ENCODE measurements at regions not wholly inside any gene's neighbourhood (a gene's known extent, or its start where the extent isn't known, plus 50 kb on each side); places are given as distances from the start of the nearest gene placed in this dataset.

GRCh38 chr7:33823913-33824312 is 81.4 kb upstream of the BMPER start:
- no peaks in the 10 kb centered on the region for H3K9me2 ChIP-seq (replicated peaks; ENCODE audit: insufficient read depth, low read length)
- no peak overlapping the region for H3K9ac ChIP-seq (ENCODE audit: low read length)
- H3K27ac ChIP-seq (ENCODE audit: low read length): no peak overlapping the region
- no peak overlapping the region for H3K4me2 ChIP-seq (ENCODE audit: low read depth, low read length)
- no peaks in the 10 kb centered on the region for H3K4me1 ChIP-seq (ENCODE audit: low read length)
- H4K20me1 ChIP-seq (ENCODE audit: insufficient read depth, low read length): no peaks in the 10 kb centered on the region
- no peak for TF ChIP-seq EZH2 (optimal IDR thresholded peaks at IDR 0.05; ENCODE audit: low read depth, low read length)
- no peak for TF ChIP-seq EZH2phosphoT487 (IDR thresholded peaks at IDR 0.05; ENCODE audit: low read length)
- TF ChIP-seq CTCF (IDR thresholded peaks at IDR 0.05; ENCODE audit: low read length): no peak
- H3F3A ChIP-seq (ENCODE audit: insufficient read depth, low read length): no peaks in the 10 kb centered on the region
- no peak overlapping the region for H3K4me3 ChIP-seq (ENCODE audit: low read length)
- H3K79me2 ChIP-seq (ENCODE audit: low read length): no peaks in the 10 kb centered on the region
- no peaks in the 10 kb centered on the region for H3K9me3 ChIP-seq (replicated peaks; ENCODE audit: insufficient read depth, low read length)
- H3K36me3 ChIP-seq (replicated peaks; ENCODE audit: insufficient read depth, low read length): no peaks in the 10 kb centered on the region
- no peak for DNase-seq
- H3K27me3 ChIP-seq (replicated peaks; ENCODE audit: insufficient read depth, low read length): no peaks in the 10 kb centered on the region
- H2AFZ ChIP-seq (ENCODE audit: low read length): no peak overlapping the region

- H3K27ac ChIP-seq (ENCODE audit: low read length): no peak overlapping the region
- no peaks in the 10 kb centered on the region for H3K79me2 ChIP-seq (ENCODE audit: low read length)
- no peaks in the 10 kb centered on the region for H3F3A ChIP-seq (ENCODE audit: insufficient read depth, low read length)
- TF ChIP-seq EZH2phosphoT487 (IDR thresholded peaks at IDR 0.05; ENCODE audit: low read length) (no peak), CTCF (IDR thresholded peaks at IDR 0.05; ENCODE audit: low read length) (no peak), EZH2 (optimal IDR thresholded peaks at IDR 0.05; ENCODE audit: low read depth, low read length) (no peak)
- no peak overlapping the region for H2AFZ ChIP-seq (ENCODE audit: low read length)
- H3K9ac ChIP-seq (ENCODE audit: low read length): no peak overlapping the region
- H3K9me2 ChIP-seq (replicated peaks; ENCODE audit: insufficient read depth, low read length): no peaks in the 10 kb centered on the region
- DNase-seq: no peak
- no peak overlapping the region for H3K4me2 ChIP-seq (ENCODE audit: low read depth, low read length)
- no peaks in the 10 kb centered on the region for H4K20me1 ChIP-seq (ENCODE audit: insufficient read depth, low read length)
- H3K4me3 ChIP-seq (ENCODE audit: low read length): no peak overlapping the region
- H3K36me3 ChIP-seq (replicated peaks; ENCODE audit: insufficient read depth, low read length): no peaks in the 10 kb centered on the region
- no peaks in the 10 kb centered on the region for H3K4me1 ChIP-seq (ENCODE audit: low read length)
- no peaks in the 10 kb centered on the region for H3K27me3 ChIP-seq (replicated peaks; ENCODE audit: insufficient read depth, low read length)
- no peaks in the 10 kb centered on the region for H3K9me3 ChIP-seq (replicated peaks; ENCODE audit: insufficient read depth, low read length)
These were observed 80.4 kb upstream of the BMPER start for GRCh38 chr7:33824911-33825459.

- Histone ChIP-seq H2AFZ (ENCODE audit: low read length) (no peak overlapping the region), H3K27ac (ENCODE audit: low read length) (no peak overlapping the region), H3K4me1 (ENCODE audit: low read length) (no peaks in the 10 kb centered on the region), H3K9ac (ENCODE audit: low read length) (no peak overlapping the region), H3K9me3 (replicated peaks; ENCODE audit: insufficient read depth, low read length) (no peaks in the 10 kb centered on the region), H3K9me2 (replicated peaks; ENCODE audit: insufficient read depth, low read length) (no peaks in the 10 kb centered on the region), H3K4me3 (ENCODE audit: low read length) (no peak overlapping the region), H3K4me2 (ENCODE audit: low read depth, low read length) (no peak overlapping the region), H3F3A (ENCODE audit: insufficient read depth, low read length) (no peaks in the 10 kb centered on the region), H4K20me1 (ENCODE audit: insufficient read depth, low read length) (no peaks in the 10 kb centered on the region), H3K79me2 (ENCODE audit: low read length) (no peaks in the 10 kb centered on the region), H3K36me3 (replicated peaks; ENCODE audit: insufficient read depth, low read length) (no peaks in the 10 kb centered on the region), H3K27me3 (replicated peaks; ENCODE audit: insufficient read depth, low read length) (no peaks in the 10 kb centered on the region)
- no peak for TF ChIP-seq EZH2phosphoT487 (IDR thresholded peaks at IDR 0.05; ENCODE audit: low read length)
- TF ChIP-seq EZH2 (optimal IDR thresholded peaks at IDR 0.05; ENCODE audit: low read depth, low read length): no peak
- no peak for TF ChIP-seq CTCF (IDR thresholded peaks at IDR 0.05; ENCODE audit: low read length)
- DNase-seq: no peak
These were observed 79.7 kb upstream of the BMPER start for GRCh38 chr7:33825644-33826043.

Measured in MM.1S (cell line).